SK-N-SH (cell line): ENCODE measurements at regions not wholly inside any gene's neighbourhood (a gene's known extent, or its start where the extent isn't known, plus 50 kb on each side); places are given as distances from the start of the nearest gene placed in this dataset.

Source experiments
- CTCF ChIA-PET: fragments of 300-600, 350-600 bp; formaldehyde crosslinking; extraction: SDS; loops from one replicate; lab custom pipeline; 2021; lab: Yijun Ruan, JAX
- POLR2A ChIA-PET: fragments of 350-600 bp; sonication (Branson Sonifier 250); formaldehyde crosslinking; extraction: SDS; loops from one replicate; lab custom pipeline; 2020; ENCODE audit warnings: antibody characterized with exemption, inconsistent platforms; lab: Yijun Ruan, JAX
- DNase-seq: peaks from one replicate; pipeline ENCODE4 v3.0.0; 2012
- H2AFZ ChIP-seq: fragments of 200-600 bp; sonication (generic); 2 replicates; pipeline ENCODE4 v1.8.1; 2016; ENCODE audit warnings: antibody characterized with exemption, mild to moderate bottlenecking, low read depth
- H3F3A ChIP-seq: fragments of 200-600 bp; sonication (generic); replicated peaks from 2 replicates; pipeline ENCODE3; 2016; ENCODE audit warnings: antibody characterized with exemption, mild to moderate bottlenecking; ENCODE audit not compliant: insufficient read depth
- H3K27ac ChIP-seq, 2 experiments: fragments of 200-500 bp in 1 of 2; fragments of 200-600 bp in 1 of 2; sonication (Bioruptor generic) in 1 of 2; sonication (generic), shearing (Covaris generic) in 1 of 2; 2 replicates each; pipeline versions ENCODE4 v1.5.1 to v1.6.1; 2014 to 2016; ENCODE audit warnings: low read depth in 2 of 2, inconsistent platforms in 1 of 2, low read length in 1 of 2, mild to moderate bottlenecking in 1 of 2, mixed read lengths in 1 of 2
- H3K27me3 ChIP-seq: fragments of 200-600 bp; sonication (generic), shearing (Covaris generic); 2 replicates; pipeline ENCODE4 v1.6.1; 2016; ENCODE audit warnings: mixed run types; ENCODE audit not compliant: insufficient read depth
- H3K36me3 ChIP-seq, 2 experiments: fragments of 200-500 bp in 1 of 2; fragments of 200-600 bp in 1 of 2; sonication (Bioruptor generic) in 1 of 2; sonication (generic) in 1 of 2; replicated peaks in 1 of 2; 2 replicates each; pipeline versions ENCODE3 to v1.5.1; 2014 to 2016; ENCODE audit warnings: low read length in 1 of 2, mild to moderate bottlenecking in 1 of 2; ENCODE audit not compliant: insufficient read depth in 2 of 2, control insufficient read depth in 1 of 2
- H3K4me1 ChIP-seq, 2 experiments: fragments of 200-500 bp in 1 of 2; fragments of 200-600 bp in 1 of 2; sonication (Bioruptor generic) in 1 of 2; sonication (generic), shearing (Covaris generic) in 1 of 2; 2 replicates each; pipeline versions ENCODE4 v1.5.1 to v1.6.1; 2014 to 2016; ENCODE audit warnings: low read depth in 1 of 2, low read length in 1 of 2, mixed run types in 1 of 2; ENCODE audit not compliant: insufficient read depth in 2 of 2, control insufficient read depth in 1 of 2
- H3K4me2 ChIP-seq: fragments of 200-600 bp; sonication (generic), shearing (Covaris generic); 2 replicates; pipeline ENCODE4 v1.6.1; 2017; ENCODE audit warnings: mixed run types
- H3K4me3 ChIP-seq, 2 experiments: fragments of 200-500 bp in 1 of 2; fragments of 200-600 bp in 1 of 2; sonication (Bioruptor generic) in 1 of 2; sonication (generic), shearing (Covaris generic) in 1 of 2; 2 replicates each; pipeline versions ENCODE4 v1.5.1 to v1.8.1; 2014 to 2016; ENCODE audit warnings: low read depth in 2 of 2, inconsistent platforms in 1 of 2, low read length in 1 of 2, mild to moderate bottlenecking in 1 of 2, mixed read lengths in 1 of 2, moderate library complexity in 1 of 2
- H3K79me2 ChIP-seq: fragments of 200-600 bp; sonication (generic); 2 replicates; pipeline ENCODE4 v1.8.1; 2017; ENCODE audit warnings: mild to moderate bottlenecking; ENCODE audit not compliant: insufficient read depth
- H3K9ac ChIP-seq: fragments of 200-600 bp; sonication (generic); 2 replicates; pipeline ENCODE4 v1.6.1; 2017; ENCODE audit warnings: mixed run types
- H3K9me2 ChIP-seq: fragments of 200-600 bp; sonication (generic); 2 replicates; pipeline ENCODE4 v1.6.1; 2017; ENCODE audit warnings: mixed run types
- H3K9me3 ChIP-seq: fragments of 200-600 bp; sonication (generic); 2 replicates; pipeline ENCODE4 v1.6.1; 2017; ENCODE audit warnings: mixed run types, mild to moderate bottlenecking, moderate library complexity
- H4K20me1 ChIP-seq: fragments of 200-600 bp; sonication (generic); 2 replicates; pipeline ENCODE4 v1.6.1; 2017; ENCODE audit warnings: mild to moderate bottlenecking, mixed run types; ENCODE audit not compliant: insufficient read depth
- CHD2 ChIP-seq: fragments of 150-350 bp; IDR thresholded peaks from 2 replicates; pipeline ENCODE4 v1.6.1; 2018; ENCODE audit warnings: low read length; ENCODE audit not compliant: partially characterized antibody
- ELF1 ChIP-seq: IDR thresholded peaks from 2 replicates; pipeline ENCODE4 v1.4.0; 2012
- FOSL2 ChIP-seq: IDR thresholded peaks from 2 replicates; pipeline ENCODE4 v1.4.0; 2012; ENCODE audit warnings: low read depth, mild to moderate bottlenecking, moderate library complexity, borderline replicate concordance
- FOXJ3 ChIP-seq: sonication (generic); formaldehyde crosslinking; IDR thresholded peaks from 2 replicates; pipeline ENCODE4 v1.5.1; 2020; ENCODE audit warnings: mild to moderate bottlenecking, missing genetic modification reagents
- FOXM1 ChIP-seq: IDR thresholded peaks from 2 replicates; pipeline ENCODE4 v1.4.0; 2012; ENCODE audit warnings: low read depth, mild to moderate bottlenecking
- GABPA ChIP-seq: IDR thresholded peaks from 2 replicates; pipeline ENCODE4 v1.4.0; 2012; ENCODE audit warnings: low read depth, mild to moderate bottlenecking
- IRF3 ChIP-seq: fragments of 150-350 bp; IDR thresholded peaks from 2 replicates; pipeline ENCODE4 v1.6.1; 2016; ENCODE audit warnings: mild to moderate bottlenecking, low read depth, low read length
- JUND ChIP-seq: IDR thresholded peaks from 2 replicates; pipeline ENCODE4 v1.4.0; 2012
- NRF1 ChIP-seq: IDR thresholded peaks from 2 replicates; pipeline ENCODE4 v1.6.1; 2012; ENCODE audit warnings: low read depth, mild to moderate bottlenecking, low read length
- POLR2AphosphoS5 ChIP-seq: IDR thresholded peaks from 2 replicates; pipeline ENCODE4 v1.6.1; 2012; ENCODE audit warnings: low read depth, low read length
- RCOR1 ChIP-seq: fragments of 150-350 bp; IDR thresholded peaks from 2 replicates; pipeline ENCODE4 v1.6.1; 2017; ENCODE audit warnings: antibody characterized with exemption, low read length
- TAF1 ChIP-seq: IDR thresholded peaks from 2 replicates; pipeline ENCODE4 v1.6.1; 2012; ENCODE audit warnings: low read depth, mild to moderate bottlenecking, low read length, moderate library complexity, borderline replicate concordance
- TCF12 ChIP-seq: IDR thresholded peaks from 2 replicates; pipeline ENCODE4 v1.4.0; 2012
- ZBTB33 ChIP-seq: IDR thresholded peaks from 2 replicates; pipeline ENCODE4 v1.4.0; 2012; ENCODE audit warnings: low read depth, borderline replicate concordance
- WGBS: methylation state at CpG from one replicate; pipeline ENCODE4 v1.1.6; 2017; ENCODE audit warnings: low lambda C conversion rate; 5-methylcytosine and 5-hydroxymethylcytosine counted together

GRCh38 chr14:29255692-29256091, 489.1 kb downstream of the FOXG1 start (continued):
- TF ChIP-seq RCOR1 = no peak

GRCh38 chr14:29262979-29263378, 496.4 kb downstream of the FOXG1 start:
- TF ChIP-seq JUND (0 out of 2 replicates have a peak, but pooled peaks have one; percentile 33), ZBTB33 (no peak), FOSL2 (peak; percentile 34; the same call in 1 of the 2 replicates)
- Histone ChIP-seq H3K4me1 (no peaks in the 10 kb centered on the region), H3F3A (no peaks in the 10 kb centered on the region), H4K20me1 (no peaks in the 10 kb centered on the region), H2AFZ (no peak overlapping the region), H3K79me2 (no peaks in the 10 kb centered on the region), H3K4me2 (no peak overlapping the region), H3K9me3 (no peaks in the 10 kb centered on the region), H3K9ac (no peak overlapping the region), H3K4me3 (no peak overlapping the region), H3K9me2 (no peaks in the 10 kb centered on the region), H3K36me3 (peaks cover 0 to 4% of the 10 kb centered on the region in 2 experiments), H3K27me3 (no peaks in the 10 kb centered on the region), H3K27ac (no peak overlapping the region)
- ChIA-PET POLR2A (no interaction called here), CTCF (no interaction called here)
- WGBS = 8% methylated on average over 1 of the region's 1 CpG
- no peak for DNase-seq

GRCh38 chr14:29264865-29265264, 498.3 kb downstream of the FOXG1 start:
- Histone ChIP-seq H3K9ac (no peak overlapping the region), H3K27ac (peak overlapping the region in 1 of 2 experiments; percentile 5; a peak in 1 of 4 replicates), H4K20me1 (no peaks in the 10 kb centered on the region), H3K4me3 (no peak overlapping the region), H3F3A (no peaks in the 10 kb centered on the region), H3K4me1 (no peaks in the 10 kb centered on the region), H3K36me3 (peaks cover 0 to 4% of the 10 kb centered on the region in 2 experiments), H3K4me2 (no peak overlapping the region), H3K79me2 (no peaks in the 10 kb centered on the region), H3K27me3 (no peaks in the 10 kb centered on the region), H2AFZ (no peak overlapping the region), H3K9me3 (no peaks in the 10 kb centered on the region), H3K9me2 (no peaks in the 10 kb centered on the region)
- DNase-seq = no peak
- no peak for TF ChIP-seq GABPA
- no peak for TF ChIP-seq RCOR1
- TF ChIP-seq CHD2 = no peak
- no peak for TF ChIP-seq POLR2AphosphoS5
- TF ChIP-seq TCF12 = no peak
- no peak for TF ChIP-seq FOXM1
- no peak for TF ChIP-seq FOXJ3 (CRISPR knock-in tag)
- TF ChIP-seq ELF1 = no peak
- TF ChIP-seq NRF1 = no peak
- TF ChIP-seq TAF1 = no peak
- no peak for TF ChIP-seq IRF3
- ChIA-PET POLR2A (no interaction called here), CTCF (no interaction called here)
- WGBS = 3% methylated on average over 4 of the region's 4 CpGs
